ENCODE measurements at regions not wholly inside any gene's neighbourhood (a gene's known extent, or its start where the extent isn't known, plus 50 kb on each side); places are given as distances from the start of the nearest gene placed in this dataset.

DNA sequence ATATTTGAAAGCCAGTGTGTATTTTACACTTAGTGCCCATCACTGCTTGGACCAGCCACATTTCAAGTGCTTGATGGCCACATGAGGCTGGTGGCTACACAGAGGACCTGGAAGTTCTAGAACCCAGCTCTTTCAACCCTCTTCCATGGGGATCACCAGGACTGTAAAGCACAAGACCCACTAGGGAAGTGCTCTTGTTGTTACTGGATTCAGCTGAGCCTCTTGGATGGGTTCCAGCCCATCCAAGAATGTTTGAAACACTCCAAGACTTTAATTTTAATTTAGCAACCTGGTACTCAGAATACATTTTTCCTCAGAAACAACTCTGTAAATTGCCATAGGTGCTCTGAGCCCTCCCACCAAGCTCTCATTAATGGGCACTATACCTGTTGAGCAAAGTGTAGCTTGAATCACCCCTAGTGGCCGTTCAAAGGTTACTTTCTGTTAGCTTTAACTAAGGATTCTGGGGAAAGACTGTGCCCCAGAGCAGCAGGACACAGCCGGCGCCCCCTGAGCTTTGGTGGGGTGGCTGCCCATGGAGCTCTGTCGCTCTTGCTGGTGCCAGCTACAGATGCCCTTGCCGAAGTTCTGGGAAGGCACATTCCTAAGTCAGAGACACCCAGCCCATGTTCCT is 212.4 kb downstream of the HSD17B3 start:
- DNase-seq (ENCODE audit: low spot score) = no peak

DNA sequence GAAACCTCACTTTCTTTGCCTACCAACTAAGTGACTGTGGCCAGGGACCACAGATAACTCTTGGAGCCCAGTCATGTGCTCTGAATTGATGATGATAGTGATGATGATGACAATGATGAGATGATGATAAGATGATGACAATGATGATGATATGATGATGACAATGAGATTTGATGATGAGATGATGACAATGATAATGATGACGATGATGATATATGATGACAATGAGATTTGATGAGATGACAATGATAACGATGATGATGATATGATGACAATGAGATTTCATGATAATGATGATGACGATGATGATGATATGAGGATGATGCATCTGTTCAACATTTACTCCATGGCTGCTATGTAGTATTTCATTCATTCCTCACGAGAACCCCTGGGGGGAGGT is 213.0 kb downstream of the ERCC6L2 start:
- no peak for DNase-seq (ENCODE audit: low spot score)

GRCh38 chr9:96087669-96088299 is 212.3 kb downstream of the ERCC6L2 start:
- no peak for DNase-seq (ENCODE audit: low spot score)

DNA sequence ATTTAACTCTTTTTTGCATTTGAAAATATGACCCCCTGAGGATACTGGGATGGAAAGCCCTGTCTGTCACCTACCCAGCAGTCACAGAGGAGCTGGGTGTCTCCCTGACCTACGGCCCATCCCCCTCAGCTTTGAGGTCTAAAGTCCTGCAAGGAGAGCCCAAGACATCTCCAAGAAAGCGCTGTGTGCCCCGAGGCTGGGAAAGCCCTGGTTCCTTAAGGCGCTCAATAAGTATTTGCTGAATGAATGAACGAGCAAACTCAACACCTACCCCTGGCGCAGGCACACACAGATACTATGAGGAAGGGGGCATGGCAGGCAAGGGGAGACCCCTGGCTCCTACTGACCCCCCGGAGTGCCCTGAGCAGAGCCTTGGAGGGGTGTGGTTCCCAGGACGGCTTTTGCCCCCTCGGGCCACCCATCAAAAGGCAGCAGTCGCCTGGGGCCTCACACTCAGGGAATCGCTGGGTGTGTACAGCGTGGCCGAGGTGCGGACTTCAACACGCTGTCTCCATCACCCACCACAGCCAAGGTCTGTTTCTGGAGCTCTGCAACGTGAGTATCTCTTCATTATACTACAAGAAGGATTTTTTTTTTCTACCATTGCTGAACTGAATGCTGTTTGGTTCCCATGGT is 211.6 kb downstream of the ERCC6L2 start:
- no peak for DNase-seq (ENCODE audit: low spot score)

- DNase-seq (ENCODE audit: low spot score) = no peak
Measured at GRCh38 chr9:96085491-96086143, 210.1 kb downstream of the ERCC6L2 start.

DNA sequence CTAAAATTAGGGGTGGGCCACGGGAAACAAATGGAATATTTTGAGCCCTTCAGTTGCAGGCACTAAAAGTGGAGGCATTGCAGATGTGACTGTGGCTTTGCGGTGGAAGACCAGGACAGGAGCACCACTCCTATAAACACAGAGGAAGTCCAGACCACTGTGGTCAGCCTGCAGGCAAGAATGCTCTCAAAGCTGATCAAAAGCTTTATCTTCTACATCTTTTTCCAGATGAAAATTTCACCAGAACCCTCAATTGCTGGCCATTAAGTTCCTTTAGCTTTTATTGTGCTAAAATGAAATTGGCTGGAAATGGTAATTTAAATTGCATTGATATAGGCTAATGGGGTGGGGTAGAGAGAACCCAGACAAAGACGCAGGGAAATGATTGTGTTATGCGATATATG is 208.8 kb downstream of the ERCC6L2 start:
- no peak for DNase-seq (ENCODE audit: low spot score)

DNA sequence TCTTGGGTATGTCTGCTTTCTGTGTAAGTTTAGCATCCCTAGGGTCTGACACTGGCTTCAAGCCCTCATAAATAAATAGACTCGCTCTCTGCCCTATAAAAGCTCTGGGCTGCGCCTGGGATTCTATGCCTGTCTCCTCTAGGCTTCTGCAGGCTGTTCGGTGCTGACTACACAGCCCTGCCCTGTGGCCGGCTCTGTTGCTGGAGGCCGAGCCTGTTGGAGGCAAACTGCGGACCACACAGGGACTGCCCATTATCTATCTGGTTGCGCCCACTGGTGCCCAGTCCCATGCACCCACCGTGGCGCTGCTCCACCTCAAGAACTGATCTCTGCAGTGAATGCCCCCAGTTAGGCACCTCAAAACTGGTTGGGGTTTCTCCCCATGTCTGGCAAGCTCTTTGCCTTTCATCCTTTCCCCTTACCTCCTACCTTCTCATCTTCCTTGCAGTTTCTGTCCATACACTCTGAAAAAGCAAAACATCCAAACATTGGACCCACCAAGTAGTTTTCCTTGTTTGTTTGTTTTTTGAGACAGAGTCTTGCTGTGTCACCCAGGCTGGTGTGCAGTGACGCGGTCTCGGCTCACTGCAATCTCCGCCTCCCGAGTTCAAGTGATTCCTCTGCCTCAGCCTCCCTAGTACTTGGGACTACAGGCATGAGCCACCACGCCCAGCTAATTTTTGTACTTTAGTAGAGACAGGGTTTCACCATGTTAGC is 207.2 kb downstream of the ERCC6L2 start:
- no peak for DNase-seq (ENCODE audit: low spot score)

GRCh38 chr9:96080364-96080763 is 204.9 kb downstream of the ERCC6L2 start:
- DNase-seq (ENCODE audit: low spot score) = no peak

GRCh38 chr9:96079779-96080178 is 204.3 kb downstream of the ERCC6L2 start:
- no peak for DNase-seq (ENCODE audit: low spot score)

DNA sequence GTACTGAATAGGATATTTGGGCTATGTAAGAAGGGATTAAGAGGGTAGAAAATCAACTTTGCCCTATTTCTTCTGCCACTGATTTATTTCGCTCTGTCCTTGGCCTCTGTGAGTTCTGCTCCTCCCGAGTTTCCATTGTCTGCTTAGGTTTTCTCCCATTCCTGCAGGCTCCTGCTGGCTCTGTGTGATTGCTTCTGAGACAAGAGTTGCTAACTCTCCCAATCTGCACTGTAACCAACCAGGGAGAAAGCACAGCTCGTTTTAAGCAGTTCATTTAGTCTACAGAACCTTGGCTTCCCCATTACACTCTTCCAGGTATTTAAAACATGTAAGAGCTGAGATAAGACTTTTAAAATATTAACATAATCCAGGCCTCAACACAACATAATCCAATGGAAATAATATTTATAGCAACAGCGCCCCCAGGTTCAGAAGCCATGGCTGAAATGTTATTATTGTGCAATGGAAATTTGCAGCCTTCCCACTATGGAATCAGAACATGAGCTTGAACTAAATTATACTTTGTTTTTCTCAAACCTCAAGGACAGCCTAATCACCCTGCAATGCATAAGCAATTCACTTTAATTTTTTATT is 203.5 kb downstream of the ERCC6L2 start:
- DNase-seq (ENCODE audit: low spot score) = no peak

GRCh38 chr9:96075757-96076156 is 200.3 kb downstream of the ERCC6L2 start:
- DNase-seq (ENCODE audit: low spot score) = no peak

DNA sequence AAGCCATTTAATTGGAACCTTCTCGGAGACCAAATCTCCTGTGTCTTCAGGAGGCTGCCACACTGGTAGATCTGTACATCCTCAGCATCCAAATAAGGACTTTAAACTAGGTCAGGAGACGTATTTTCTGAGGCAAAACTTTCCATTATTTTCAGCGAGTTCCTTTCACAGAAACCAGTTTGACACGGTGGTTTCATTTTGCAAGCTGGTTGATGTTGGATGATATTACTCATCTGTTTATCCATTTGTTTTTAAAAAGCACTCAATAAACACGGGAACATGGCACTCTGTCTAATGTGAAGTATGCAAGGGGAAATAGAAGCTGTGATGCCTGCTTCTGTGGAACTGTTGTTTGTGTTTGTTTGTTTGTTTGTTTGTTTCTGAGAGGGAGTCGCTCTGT is 199.6 kb downstream of the ERCC6L2 start:
- no peak for DNase-seq (ENCODE audit: low spot score)

DNA sequence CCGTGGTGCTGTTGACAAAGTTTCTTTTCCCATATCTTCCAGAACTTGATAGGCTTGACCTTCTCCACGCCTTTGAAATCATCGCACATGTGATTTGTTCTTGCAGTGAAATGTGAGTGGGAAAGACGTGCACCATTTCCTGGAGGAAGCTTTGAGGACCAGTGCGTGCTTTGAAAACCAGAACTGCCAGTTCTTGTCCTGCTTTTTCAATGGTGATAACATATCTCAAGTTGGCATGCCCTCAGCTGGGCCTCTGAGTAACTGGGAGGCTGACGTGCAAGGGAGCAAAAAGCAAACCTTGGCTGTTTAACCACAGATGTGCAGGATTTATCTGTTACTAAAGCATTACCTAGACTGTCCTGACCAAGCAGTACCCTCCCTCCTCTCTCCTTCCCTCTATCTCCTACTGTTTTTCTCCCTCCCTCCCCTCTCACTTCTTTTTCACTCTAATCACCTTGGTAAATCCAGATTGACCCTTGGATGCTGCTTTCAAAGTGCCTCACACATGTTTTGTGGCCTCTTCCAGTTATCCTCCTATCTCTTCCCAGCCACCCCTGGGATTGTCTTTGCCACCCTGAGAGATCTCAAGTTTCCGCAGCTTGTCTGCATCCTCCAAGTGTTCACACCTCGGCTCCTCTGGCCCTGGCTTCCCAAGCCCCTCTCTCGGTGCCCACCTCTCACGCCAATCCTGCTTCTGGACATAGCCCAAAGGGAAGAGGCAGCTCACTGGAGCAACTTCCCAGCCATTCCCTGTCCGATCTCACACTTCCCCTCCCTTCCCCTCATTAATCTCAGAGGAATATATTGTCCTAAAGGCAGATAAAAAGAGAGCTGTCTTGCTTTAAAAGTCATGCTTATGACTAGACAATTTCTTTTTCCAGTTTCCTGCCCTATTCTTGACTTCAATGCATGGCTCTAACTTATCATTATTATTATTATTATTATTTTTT is 198.3 kb downstream of the ERCC6L2 start:
- no peak for DNase-seq (ENCODE audit: low spot score)

DNA sequence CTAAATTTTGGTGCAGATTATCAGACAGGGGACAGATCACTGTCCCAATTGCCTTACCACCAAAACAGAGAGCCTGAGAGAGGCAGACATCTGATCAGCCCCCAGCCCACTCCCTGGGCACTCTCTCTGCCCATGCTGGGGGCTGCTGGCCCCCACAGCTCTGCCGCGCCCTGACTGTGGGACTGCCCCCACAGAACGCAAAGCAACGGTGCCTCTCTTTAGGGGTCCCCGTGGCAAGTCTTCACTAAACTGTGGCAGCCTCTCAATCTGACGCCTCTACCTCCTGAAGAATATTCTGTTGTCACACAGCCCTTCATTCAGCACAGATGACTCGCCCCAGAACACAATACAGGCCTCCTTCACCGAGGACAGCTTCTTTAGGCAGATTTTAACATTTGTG is 197.4 kb downstream of the ERCC6L2 start:
- DNase-seq (ENCODE audit: low spot score) = no peak

GRCh38 chr9:96071815-96072124 is 196.3 kb downstream of the ERCC6L2 start:
- no peak for DNase-seq (ENCODE audit: low spot score)

DNA sequence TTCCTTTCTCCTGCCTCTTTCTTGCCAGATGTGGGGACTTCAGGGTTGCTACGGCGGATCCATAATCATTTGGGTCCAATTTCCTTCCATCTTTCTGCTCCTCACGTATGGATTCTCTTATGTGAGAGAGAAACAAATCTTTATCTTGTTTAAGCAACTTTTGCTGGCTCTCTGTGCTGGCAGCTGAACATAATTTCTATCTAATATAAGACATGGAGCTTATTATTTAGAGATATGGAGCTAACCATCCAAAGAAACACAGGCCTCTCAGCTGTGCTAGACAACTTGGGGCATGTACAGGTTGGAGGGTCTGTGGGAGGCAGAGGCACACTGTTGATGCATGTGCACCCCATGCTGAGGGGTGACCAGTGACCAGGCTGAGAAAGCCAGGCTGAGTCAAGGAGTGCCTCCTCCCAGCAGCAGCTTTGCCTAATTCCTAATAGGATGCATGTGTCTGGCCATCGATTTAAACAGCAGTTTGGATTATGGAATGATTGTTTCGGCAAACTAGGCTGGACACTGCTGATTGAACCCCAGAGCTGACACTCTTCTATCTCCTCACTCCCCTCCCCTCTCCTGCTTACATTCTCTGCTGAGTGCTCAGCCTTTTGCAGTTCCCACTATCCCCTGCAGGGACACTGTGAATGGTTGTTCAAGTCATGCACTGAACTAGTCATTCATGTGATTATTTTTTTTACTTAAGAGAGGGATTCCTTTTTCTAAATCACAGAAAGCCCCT is 195.8 kb downstream of the ERCC6L2 start:
- DNase-seq (ENCODE audit: low spot score) = no peak

- DNase-seq (ENCODE audit: low spot score) = no peak
Measured at GRCh38 chr9:96069629-96070220, 194.2 kb downstream of the ERCC6L2 start.

DNA sequence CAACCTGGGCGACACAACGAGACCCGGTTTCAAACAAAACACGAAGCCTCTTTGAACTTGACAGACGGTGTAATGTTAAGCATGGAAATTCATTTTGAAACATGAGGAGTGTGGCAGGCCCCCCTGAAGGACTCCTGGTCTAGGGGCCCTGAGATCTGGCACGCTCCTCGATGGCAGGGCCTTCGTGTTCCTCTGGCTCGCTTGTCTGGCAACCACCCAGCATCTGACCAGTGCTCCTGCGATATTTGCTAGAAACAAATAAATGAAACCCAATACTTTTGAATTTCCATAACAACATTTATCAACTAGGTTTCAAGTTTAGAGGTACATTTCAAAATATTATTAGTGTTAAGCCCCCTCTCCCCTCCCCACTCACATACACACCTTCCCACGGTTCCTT is 193.0 kb downstream of the ERCC6L2 start:
- no peak for DNase-seq (ENCODE audit: low spot score)

DNA sequence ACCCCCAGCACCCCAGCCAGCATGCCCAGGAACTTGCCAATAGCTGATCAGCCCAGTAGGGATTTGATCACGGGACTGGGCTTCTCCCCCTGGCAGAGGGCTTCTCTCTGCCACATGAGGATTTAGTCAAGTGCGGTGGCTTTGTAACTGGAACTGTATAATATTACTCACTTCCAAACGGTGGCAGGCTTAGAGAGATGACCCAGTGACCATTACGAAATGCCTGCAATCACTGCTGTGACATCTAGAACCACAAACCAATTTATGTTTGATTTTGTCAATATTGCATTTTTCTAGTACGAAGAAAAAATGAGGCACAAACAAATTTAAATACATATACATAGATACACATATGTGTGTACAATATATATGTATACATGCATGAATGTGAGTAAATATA is 192.1 kb downstream of the ERCC6L2 start:
- no peak for DNase-seq (ENCODE audit: low spot score)
